ENCODE measurements at regions not wholly inside any gene's neighbourhood (a gene's known extent, or its start where the extent isn't known, plus 50 kb on each side); places are given as distances from the start of the nearest gene placed in this dataset.

- TF ChIP-seq CTCF (IDR thresholded peaks at IDR 0.05; ENCODE audit: low read depth, low read length, missing control alignments), result no peak
- H3K27ac ChIP-seq, result no peak overlapping the region
- no peak for DNase-seq
- no peaks in the 10 kb centered on the region for H3K36me3 ChIP-seq (replicated peaks)
- in situ Hi-C loops (cut with HindIII; ENCODE audit: low pct_ligation_motif_present, low sequenced_read_pairs), result no loop called here
- no peaks in the 10 kb centered on the region for H3K27me3 ChIP-seq (replicated peaks)
- H3K4me3 ChIP-seq (ENCODE audit: low read depth, low read length), result no peak overlapping the region
These were observed 123.8 kb upstream of the LIFR start for GRCh38 chr5:38680094-38680825.

GRCh38 chr5:38681029-38681706, 124.7 kb upstream of the LIFR start:
- Histone ChIP-seq H3K27me3 (replicated peaks) (no peaks in the 10 kb centered on the region), H3K27ac (no peak overlapping the region), H3K36me3 (replicated peaks) (no peaks in the 10 kb centered on the region), H3K4me3 (ENCODE audit: low read depth, low read length) (no peak overlapping the region)
- no peak for DNase-seq
- no peak for TF ChIP-seq CTCF (IDR thresholded peaks at IDR 0.05; ENCODE audit: low read depth, low read length, missing control alignments)
- in situ Hi-C loops (cut with HindIII; ENCODE audit: low pct_ligation_motif_present, low sequenced_read_pairs), result no loop called here

- Histone ChIP-seq H3K4me3 (ENCODE audit: low read depth, low read length) (no peak overlapping the region), H3K27me3 (replicated peaks) (no peaks in the 10 kb centered on the region), H3K27ac (no peak overlapping the region), H3K36me3 (replicated peaks) (no peaks in the 10 kb centered on the region)
- no peak for TF ChIP-seq CTCF (IDR thresholded peaks at IDR 0.05; ENCODE audit: low read depth, low read length, missing control alignments)
- in situ Hi-C loops (cut with HindIII; ENCODE audit: low pct_ligation_motif_present, low sequenced_read_pairs), result no loop called here
- no peak for DNase-seq
These were observed 125.5 kb upstream of the LIFR start for GRCh38 chr5:38681966-38682365.

GRCh38 chr5:38686658-38687057, 130.2 kb upstream of the LIFR start:
- no peak for TF ChIP-seq CTCF (IDR thresholded peaks at IDR 0.05; ENCODE audit: low read depth, low read length, missing control alignments)
- H3K4me3 ChIP-seq (ENCODE audit: low read depth, low read length), result no peak overlapping the region
- H3K27ac ChIP-seq, result no peak overlapping the region
- no peaks in the 10 kb centered on the region for H3K36me3 ChIP-seq (replicated peaks)
- no peak for DNase-seq
- in situ Hi-C loops (cut with HindIII; ENCODE audit: low pct_ligation_motif_present, low sequenced_read_pairs), result no loop called here
- no peaks in the 10 kb centered on the region for H3K27me3 ChIP-seq (replicated peaks)

- no peak for DNase-seq
- no peaks in the 10 kb centered on the region for H3K27me3 ChIP-seq (replicated peaks)
- in situ Hi-C loops (cut with HindIII; ENCODE audit: low pct_ligation_motif_present, low sequenced_read_pairs), result no loop called here
- no peak overlapping the region for H3K27ac ChIP-seq
- H3K4me3 ChIP-seq (ENCODE audit: low read depth, low read length), result no peak overlapping the region
- H3K36me3 ChIP-seq (replicated peaks), result no peaks in the 10 kb centered on the region
- TF ChIP-seq CTCF (IDR thresholded peaks at IDR 0.05; ENCODE audit: low read depth, low read length, missing control alignments), result no peak
These were observed 135.9 kb upstream of the LIFR start for GRCh38 chr5:38692346-38692745.

Measured in brain microvascular endothelial cell (primary cell).